SU-DHL-6 (cell line): ENCODE measurements at regions not wholly inside any gene's neighbourhood (a gene's known extent, or its start where the extent isn't known, plus 50 kb on each side); places are given as distances from the start of the nearest gene placed in this dataset.

Source experiments
- CTCF ChIP-seq: fragments of 200-600 bp; sonication (generic); IDR thresholded peaks from one replicate; pipeline ENCODE4 v1.5.1; 2017; ENCODE audit warnings: antibody characterized with exemption, mild to moderate bottlenecking, low read length, moderate library complexity; ENCODE audit not compliant: insufficient read depth, poor library complexity, severe bottlenecking
- EZH2phosphoT487 ChIP-seq: fragments of 200-600 bp; sonication (generic), shearing (Covaris generic); conservative IDR thresholded peaks from 2 replicates; pipeline ENCODE4 v1.6.1; 2018; ENCODE audit warnings: mild to moderate bottlenecking, antibody characterized with exemption, low read length, moderate library complexity, mixed read lengths

- no peak for TF ChIP-seq CTCF
- no peak for TF ChIP-seq EZH2phosphoT487
These were observed 1602.4 kb downstream of the TECRL start for GRCh38 chr4:62806816-62807215.
